Fibroblast of villous mesenchyme (primary cell): ENCODE measurements at regions not wholly inside any gene's neighbourhood (a gene's known extent, or its start where the extent isn't known, plus 50 kb on each side); places are given as distances from the start of the nearest gene placed in this dataset.

ENCODE experiments used
- DNase-seq: peaks from one replicate; pipeline ENCODE4 v3.0.0-alpha.2; 2010; ENCODE audit warnings: low read depth
- H3K4me3 ChIP-seq: 2 replicates; pipeline ENCODE4 v1.5.1; 2011; ENCODE audit warnings: low read depth, mild to moderate bottlenecking, low read length
- CTCF ChIP-seq: IDR thresholded peaks from 2 replicates; pipeline ENCODE4 v1.5.1; 2012; ENCODE audit warnings: low read depth, mild to moderate bottlenecking, low read length; ENCODE audit not compliant: insufficient read depth

- no peak for DNase-seq
- TF ChIP-seq CTCF: no peak
- no peak overlapping the region for H3K4me3 ChIP-seq
These were observed 180.9 kb downstream of the IRX2 start for GRCh38 chr5:2570586-2570985.

GRCh38 chr5:2569774-2570542 is 181.5 kb downstream of the IRX2 start:
- DNase-seq: no peak
- no peak overlapping the region for H3K4me3 ChIP-seq
- TF ChIP-seq CTCF: no peak

- no peak for DNase-seq
- TF ChIP-seq CTCF: no peak
- H3K4me3 ChIP-seq: no peak overlapping the region
These were observed 182.3 kb downstream of the IRX2 start for GRCh38 chr5:2569176-2569575.

- DNase-seq: no peak
- TF ChIP-seq CTCF: no peak
- no peak overlapping the region for H3K4me3 ChIP-seq
These were observed 185.2 kb downstream of the IRX2 start for GRCh38 chr5:2566284-2566683.

- no peak for DNase-seq
- TF ChIP-seq CTCF: no peak
- no peak overlapping the region for H3K4me3 ChIP-seq
These were observed 186.3 kb downstream of the IRX2 start for GRCh38 chr5:2565147-2565546.

- DNase-seq: no peak
- no peak for TF ChIP-seq CTCF
These were observed 188.4 kb downstream of the IRX2 start for GRCh38 chr5:2563046-2563445.

GRCh38 chr5:2562036-2562435 is 189.4 kb downstream of the IRX2 start:
- no peak overlapping the region for H3K4me3 ChIP-seq
- no peak for DNase-seq
- no peak for TF ChIP-seq CTCF

More at GRCh38 chr5:2563046-2563445, 188.4 kb downstream of the IRX2 start:
- H3K4me3 ChIP-seq: no peak overlapping the region
